ENCODE measurements at regions not wholly inside any gene's neighbourhood (a gene's known extent, or its start where the extent isn't known, plus 50 kb on each side); places are given as distances from the start of the nearest gene placed in this dataset.
"Not testable (repeated sequence)": the region's sequence is repeated elsewhere in the genome, so short reads cannot be mapped to it uniquely, and the experiment has no call there.

- peaks cover 9% of the 10 kb centered on the region for H3K36me3 Mint-ChIP-seq
- H3K9me3 Mint-ChIP-seq = peaks cover 25% of the 10 kb centered on the region
- TF ChIP-seq TEAD4 (CRISPR knock-in tag; IDR thresholded peaks at IDR 0.05) (no peak), ZNF121 (CRISPR knock-in tag; IDR thresholded peaks at IDR 0.05) (no peak), ZNF138 (CRISPR knock-in tag; conservative IDR thresholded peaks at IDR 0.05) (no peak), CTCF (IDR thresholded peaks at IDR 0.05) (no peak), GRHL2 (CRISPR knock-in tag; IDR thresholded peaks at IDR 0.05; ENCODE audit: insufficient replicate concordance, severe bottlenecking) (no peak), ELF4 (CRISPR knock-in tag; IDR thresholded peaks at IDR 0.05; ENCODE audit: low read depth) (no peak), MLX (CRISPR knock-in tag; IDR thresholded peaks at IDR 0.05) (no peak), SP1 (CRISPR knock-in tag; conservative IDR thresholded peaks at IDR 0.05) (no peak), NFYB (CRISPR knock-in tag; conservative IDR thresholded peaks at IDR 0.05; ENCODE audit: low read depth) (no peak), STAT6 (CRISPR knock-in tag; conservative IDR thresholded peaks at IDR 0.05; ENCODE audit: low read depth) (no peak), IRF1 (CRISPR knock-in tag; IDR thresholded peaks at IDR 0.05) (no peak), HMGA2 (CRISPR knock-in tag; IDR thresholded peaks at IDR 0.05) (no peak), ZNF281 (CRISPR knock-in tag; IDR thresholded peaks at IDR 0.05) (no peak), ZNF423 (CRISPR knock-in tag; IDR thresholded peaks at IDR 0.05) (no peak), JAZF1 (CRISPR knock-in tag; IDR thresholded peaks at IDR 0.05) (no peak), NR3C1 (CRISPR knock-in tag; conservative IDR thresholded peaks at IDR 0.05; ENCODE audit: low read depth) (no peak), USF2 (CRISPR knock-in tag; IDR thresholded peaks at IDR 0.05) (no peak), FOXP4 (CRISPR knock-in tag; IDR thresholded peaks at IDR 0.05) (no peak)
- no peak overlapping the region for H3K27ac Mint-ChIP-seq
- no peak overlapping the region for H3K4me3 Mint-ChIP-seq
- POLR2A ChIA-PET = no interaction called here
- H3K4me1 Mint-ChIP-seq = no peaks in the 10 kb centered on the region
- CTCF ChIA-PET = no interaction called here
- no peak for DNase-seq (ENCODE audit: low spot score)
- no peak for ATAC-seq
- no peaks in the 10 kb centered on the region; the same call in 1 of the 2 replicates for H3K27me3 Mint-ChIP-seq (ENCODE audit: low read depth)
These were observed 337.0 kb upstream of the SLITRK5 start for GRCh38 chr13:87334176-87334575.

- ATAC-seq; DNase-seq (ENCODE audit: low spot score); CTCF ChIA-PET; H3K27me3 Mint-ChIP-seq (ENCODE audit: low read depth); H3K4me1 Mint-ChIP-seq; H3K36me3 Mint-ChIP-seq; H3K27ac Mint-ChIP-seq; POLR2A ChIA-PET; H3K4me3 Mint-ChIP-seq: not testable (repeated sequence)
- H3K9me3 Mint-ChIP-seq = peaks cover 25% of the 10 kb centered on the region
These were observed 334.8 kb upstream of the SLITRK5 start for GRCh38 chr13:87336346-87336889.

Data from WTC11 (cell line).